ENCODE measurements at regions not wholly inside any gene's neighbourhood (a gene's known extent, or its start where the extent isn't known, plus 50 kb on each side); places are given as distances from the start of the nearest gene placed in this dataset.

DNA sequence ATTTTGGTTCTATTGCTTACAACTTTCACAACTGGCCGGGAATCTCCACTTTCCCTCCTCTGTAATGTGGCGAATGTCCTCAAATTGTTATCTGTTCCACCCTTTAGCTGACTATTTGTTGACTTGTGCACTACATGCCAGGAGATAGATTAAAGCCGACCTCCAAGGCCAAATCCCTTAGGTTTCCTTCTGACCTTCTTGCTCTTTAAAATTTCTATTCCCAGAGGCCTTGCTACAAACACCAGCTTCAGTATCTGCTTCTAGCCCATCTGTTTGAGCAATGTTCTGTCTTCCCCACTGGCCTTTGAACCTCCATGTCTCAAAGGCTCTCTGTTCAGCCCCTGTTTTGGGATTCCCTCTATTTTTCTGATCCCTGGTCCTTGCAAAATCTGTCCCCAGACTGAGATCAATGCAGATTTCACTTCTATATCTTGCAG, 426.2 kb downstream of the LRATD1 start:
- ATAC-seq, result no peak
- Histone ChIP-seq H3K4me1 (ENCODE audit: low read depth) (no peaks in the 10 kb centered on the region), H3K9me3 (no peaks in the 10 kb centered on the region), H3K36me3 (ENCODE audit: low read depth) (no peaks in the 10 kb centered on the region), H3K4me3 (no peak overlapping the region)
- intact Hi-C loops (cut with DNase I, micrococcal nuclease), result no loop called here
- DNase-seq, result no peak
- TF ChIP-seq, protein P1, sequence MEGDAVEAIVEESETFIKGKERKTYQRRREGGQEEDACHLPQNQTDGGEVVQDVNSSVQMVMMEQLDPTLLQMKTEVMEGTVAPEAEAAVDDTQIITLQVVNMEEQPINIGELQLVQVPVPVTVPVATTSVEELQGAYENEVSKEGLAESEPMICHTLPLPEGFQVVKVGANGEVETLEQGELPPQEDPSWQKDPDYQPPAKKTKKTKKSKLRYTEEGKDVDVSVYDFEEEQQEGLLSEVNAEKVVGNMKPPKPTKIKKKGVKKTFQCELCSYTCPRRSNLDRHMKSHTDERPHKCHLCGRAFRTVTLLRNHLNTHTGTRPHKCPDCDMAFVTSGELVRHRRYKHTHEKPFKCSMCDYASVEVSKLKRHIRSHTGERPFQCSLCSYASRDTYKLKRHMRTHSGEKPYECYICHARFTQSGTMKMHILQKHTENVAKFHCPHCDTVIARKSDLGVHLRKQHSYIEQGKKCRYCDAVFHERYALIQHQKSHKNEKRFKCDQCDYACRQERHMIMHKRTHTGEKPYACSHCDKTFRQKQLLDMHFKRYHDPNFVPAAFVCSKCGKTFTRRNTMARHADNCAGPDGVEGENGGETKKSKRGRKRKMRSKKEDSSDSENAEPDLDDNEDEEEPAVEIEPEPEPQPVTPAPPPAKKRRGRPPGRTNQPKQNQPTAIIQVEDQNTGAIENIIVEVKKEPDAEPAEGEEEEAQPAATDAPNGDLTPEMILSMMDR (IDR thresholded peaks at IDR 0.05), result no peak

GRCh38 chr2:15059870-15060512, 427.5 kb downstream of the LRATD1 start:
- Histone ChIP-seq H3K9me3 (no peaks in the 10 kb centered on the region), H3K4me3 (no peak overlapping the region), H3K4me1 (ENCODE audit: low read depth) (no peaks in the 10 kb centered on the region), H3K36me3 (ENCODE audit: low read depth) (no peaks in the 10 kb centered on the region)
- ATAC-seq (no peak), DNase-seq (no peak)
- TF ChIP-seq, protein P1 (IDR thresholded peaks at IDR 0.05), result no peak
- intact Hi-C loops (cut with DNase I, micrococcal nuclease), result no loop called here

DNA sequence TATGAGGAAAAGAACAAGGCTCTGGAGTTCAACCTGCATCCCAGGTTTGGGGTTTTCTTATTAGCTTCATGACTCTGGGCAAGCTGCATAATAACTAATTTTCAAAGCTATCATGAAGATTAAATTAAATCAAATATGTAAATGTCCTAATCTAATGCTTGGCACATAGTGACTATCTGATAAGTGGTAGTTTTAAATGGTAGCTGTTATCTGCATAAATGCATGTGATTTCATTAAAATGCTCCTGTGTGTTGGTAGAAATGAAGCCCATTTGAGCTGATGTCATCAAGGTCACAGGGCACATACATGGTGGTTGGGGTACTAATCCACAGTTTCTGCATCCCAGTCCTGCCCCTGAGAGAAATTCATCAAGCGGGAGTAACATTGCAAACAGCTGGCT, 428.8 kb downstream of the LRATD1 start:
- H3K4me1 ChIP-seq (ENCODE audit: low read depth), result no peaks in the 10 kb centered on the region
- no peak for ATAC-seq
- no peak for DNase-seq
- no peaks in the 10 kb centered on the region for H3K36me3 ChIP-seq (ENCODE audit: low read depth)
- TF ChIP-seq, protein P1 (IDR thresholded peaks at IDR 0.05), result no peak
- intact Hi-C loops (cut with DNase I, micrococcal nuclease), result no loop called here
- H3K4me3 ChIP-seq, result no peak overlapping the region
- no peaks in the 10 kb centered on the region for H3K9me3 ChIP-seq

- H3K9me3 ChIP-seq, result no peaks in the 10 kb centered on the region
- no peak overlapping the region for H3K4me3 ChIP-seq
- intact Hi-C loops (cut with DNase I, micrococcal nuclease), result no loop called here
- no peak for ATAC-seq
- H3K4me1 ChIP-seq (ENCODE audit: low read depth), result no peaks in the 10 kb centered on the region
- DNase-seq, result no peak
- TF ChIP-seq, protein P1 (IDR thresholded peaks at IDR 0.05), result no peak
- no peaks in the 10 kb centered on the region for H3K36me3 ChIP-seq (ENCODE audit: low read depth)
These were observed 433.6 kb downstream of the LRATD1 start for GRCh38 chr2:15066138-15066537.

DNA sequence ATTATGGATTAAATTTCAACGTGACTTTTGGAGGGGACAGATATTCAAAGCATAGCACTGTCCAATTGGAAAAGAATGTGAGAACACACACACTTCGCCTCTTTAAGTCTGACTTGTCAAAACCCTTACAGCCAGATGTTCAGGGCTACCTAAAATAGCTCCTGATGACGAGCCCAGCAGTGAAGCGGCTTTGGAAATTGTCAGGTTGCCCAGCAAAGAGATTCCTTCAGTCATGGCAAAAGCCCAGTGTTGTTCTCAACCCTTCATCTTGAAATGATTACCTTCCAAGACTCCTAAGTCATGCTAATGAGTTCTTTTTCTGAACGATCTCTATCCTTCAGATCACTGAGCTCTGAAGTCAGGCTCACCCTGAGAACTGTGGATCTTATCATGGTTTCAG, 436.6 kb downstream of the LRATD1 start:
- no peaks in the 10 kb centered on the region for H3K9me3 ChIP-seq

More for the DNA sequence above, 436.6 kb downstream of the LRATD1 start:
- no peak for ATAC-seq
- Histone ChIP-seq H3K4me1 (ENCODE audit: low read depth) (no peaks in the 10 kb centered on the region), H3K36me3 (ENCODE audit: low read depth) (no peaks in the 10 kb centered on the region), H3K4me3 (no peak overlapping the region)
- no peak for DNase-seq
- TF ChIP-seq, protein P1 (IDR thresholded peaks at IDR 0.05), result no peak
- intact Hi-C loops (cut with DNase I, micrococcal nuclease), result no loop called here

All from mucosa of descending colon (tissue), 3 donors.